ENCODE measurements at regions not wholly inside any gene's neighbourhood (a gene's known extent, or its start where the extent isn't known, plus 50 kb on each side); places are given as distances from the start of the nearest gene placed in this dataset.

DNA sequence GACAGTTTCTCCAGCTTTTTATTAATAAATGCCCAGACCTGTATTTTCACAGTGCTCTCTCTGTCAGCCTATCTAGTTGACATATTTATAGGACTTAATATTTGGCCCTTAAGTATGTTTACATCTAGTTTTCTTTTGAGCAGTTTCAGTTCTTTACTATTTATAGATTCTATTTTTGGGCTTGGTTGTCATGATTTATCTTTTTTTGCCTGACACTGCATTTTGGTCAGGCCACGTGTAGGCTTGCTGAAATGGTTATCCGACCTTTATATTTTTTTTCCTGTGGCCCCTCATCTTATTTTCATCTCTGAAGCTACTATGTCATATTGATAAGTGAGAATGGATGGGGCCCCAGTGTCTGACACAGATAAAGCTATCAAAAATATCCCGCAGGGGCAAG lies 515.4 kb upstream of the FZD8 start:
- intact Hi-C loops (cut with DNase I), result no loop called here
- H3K4me1 ChIP-seq, result peaks cover 0 to 8% (median 0%) of the 10 kb centered on the region in 12 donors
- no peaks in the 10 kb centered on the region for H3K27me3 ChIP-seq
- WGBS, 4 donors, result 45 to 49% (median 48%) methylated on average over 3 of the region's 3 CpGs
- DNase-seq (no peak), ATAC-seq (no peak)
- H3K4me3 ChIP-seq, result no peak overlapping the region
- no peaks in the 10 kb centered on the region for H3K36me3 ChIP-seq
- H3K27ac ChIP-seq, result no peak overlapping the region
- TF ChIP-seq, protein P1, sequence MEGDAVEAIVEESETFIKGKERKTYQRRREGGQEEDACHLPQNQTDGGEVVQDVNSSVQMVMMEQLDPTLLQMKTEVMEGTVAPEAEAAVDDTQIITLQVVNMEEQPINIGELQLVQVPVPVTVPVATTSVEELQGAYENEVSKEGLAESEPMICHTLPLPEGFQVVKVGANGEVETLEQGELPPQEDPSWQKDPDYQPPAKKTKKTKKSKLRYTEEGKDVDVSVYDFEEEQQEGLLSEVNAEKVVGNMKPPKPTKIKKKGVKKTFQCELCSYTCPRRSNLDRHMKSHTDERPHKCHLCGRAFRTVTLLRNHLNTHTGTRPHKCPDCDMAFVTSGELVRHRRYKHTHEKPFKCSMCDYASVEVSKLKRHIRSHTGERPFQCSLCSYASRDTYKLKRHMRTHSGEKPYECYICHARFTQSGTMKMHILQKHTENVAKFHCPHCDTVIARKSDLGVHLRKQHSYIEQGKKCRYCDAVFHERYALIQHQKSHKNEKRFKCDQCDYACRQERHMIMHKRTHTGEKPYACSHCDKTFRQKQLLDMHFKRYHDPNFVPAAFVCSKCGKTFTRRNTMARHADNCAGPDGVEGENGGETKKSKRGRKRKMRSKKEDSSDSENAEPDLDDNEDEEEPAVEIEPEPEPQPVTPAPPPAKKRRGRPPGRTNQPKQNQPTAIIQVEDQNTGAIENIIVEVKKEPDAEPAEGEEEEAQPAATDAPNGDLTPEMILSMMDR (IDR thresholded peaks at IDR 0.05), result no peak
- TF ChIP-seq POLR2A (IDR thresholded peaks at IDR 0.05), result no peak
- H3K9me3 ChIP-seq, result peaks cover 0 to 5% (median 0%) of the 10 kb centered on the region in 12 donors

DNA sequence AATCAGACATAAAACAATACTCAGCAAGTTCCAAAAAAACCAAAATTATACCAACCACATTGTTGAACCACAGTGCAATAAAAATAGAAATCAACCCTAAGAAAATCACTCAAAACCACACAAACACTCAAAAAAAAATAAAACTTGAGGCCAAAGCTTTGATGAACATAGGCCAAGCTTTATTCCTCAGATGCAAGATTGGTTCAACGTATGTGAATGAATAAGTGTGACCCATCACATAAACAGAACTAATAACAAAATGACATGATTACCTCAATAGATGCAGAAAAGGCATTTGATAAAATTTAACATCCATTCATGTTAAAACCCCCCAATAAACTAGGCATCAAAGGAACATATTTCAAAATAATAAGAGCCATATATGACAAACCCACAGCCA lies 506.1 kb upstream of the FZD8 start:
- Histone ChIP-seq H3K27me3 (no peaks in the 10 kb centered on the region), H3K4me3 (no peak overlapping the region), H3K9me3 (peaks cover 0 to 28% (median 9%) of the 10 kb centered on the region in 12 donors), H3K36me3 (no peaks in the 10 kb centered on the region), H3K4me1 (no peaks in the 10 kb centered on the region), H3K27ac (no peak overlapping the region)
- no peak for DNase-seq
- intact Hi-C loops (cut with DNase I), result no loop called here
- ATAC-seq, result no peak
- 95 to 100% (median 98%) methylated on average over 1 of the region's 1 CpG for WGBS, 4 donors
- no peak for TF ChIP-seq POLR2A (IDR thresholded peaks at IDR 0.05)
- TF ChIP-seq, protein P1 (IDR thresholded peaks at IDR 0.05), result no peak

DNA sequence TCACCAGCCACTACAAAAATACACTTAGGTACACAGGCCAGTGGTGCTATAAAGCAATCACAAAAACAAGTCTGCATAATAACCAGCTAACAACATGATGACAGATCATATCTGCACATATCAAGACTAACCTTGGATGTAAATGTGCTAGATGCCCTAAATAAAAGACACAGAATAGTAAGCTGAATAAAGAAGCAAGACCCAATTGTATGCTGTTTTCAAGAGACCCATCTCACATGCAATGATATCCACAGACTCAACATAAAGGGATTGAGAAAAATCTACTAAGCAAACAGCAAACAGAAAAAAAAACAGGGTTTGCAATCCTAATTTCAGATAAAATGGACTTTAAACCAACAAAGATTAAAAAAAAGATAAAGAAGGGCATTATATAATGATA lies 505.4 kb upstream of the FZD8 start:
- DNase-seq (no peak), ATAC-seq (no peak)
- no peaks in the 10 kb centered on the region for H3K36me3 ChIP-seq
- TF ChIP-seq POLR2A (IDR thresholded peaks at IDR 0.05), result no peak
- TF ChIP-seq, protein P1 (IDR thresholded peaks at IDR 0.05), result no peak
- H3K27ac ChIP-seq, result no peak overlapping the region
- no peak overlapping the region for H3K4me3 ChIP-seq
- H3K9me3 ChIP-seq, result peaks cover 0 to 28% (median 9%) of the 10 kb centered on the region in 12 donors
- no peaks in the 10 kb centered on the region for H3K4me1 ChIP-seq
- intact Hi-C loops (cut with DNase I), result no loop called here
- no peaks in the 10 kb centered on the region for H3K27me3 ChIP-seq

DNA sequence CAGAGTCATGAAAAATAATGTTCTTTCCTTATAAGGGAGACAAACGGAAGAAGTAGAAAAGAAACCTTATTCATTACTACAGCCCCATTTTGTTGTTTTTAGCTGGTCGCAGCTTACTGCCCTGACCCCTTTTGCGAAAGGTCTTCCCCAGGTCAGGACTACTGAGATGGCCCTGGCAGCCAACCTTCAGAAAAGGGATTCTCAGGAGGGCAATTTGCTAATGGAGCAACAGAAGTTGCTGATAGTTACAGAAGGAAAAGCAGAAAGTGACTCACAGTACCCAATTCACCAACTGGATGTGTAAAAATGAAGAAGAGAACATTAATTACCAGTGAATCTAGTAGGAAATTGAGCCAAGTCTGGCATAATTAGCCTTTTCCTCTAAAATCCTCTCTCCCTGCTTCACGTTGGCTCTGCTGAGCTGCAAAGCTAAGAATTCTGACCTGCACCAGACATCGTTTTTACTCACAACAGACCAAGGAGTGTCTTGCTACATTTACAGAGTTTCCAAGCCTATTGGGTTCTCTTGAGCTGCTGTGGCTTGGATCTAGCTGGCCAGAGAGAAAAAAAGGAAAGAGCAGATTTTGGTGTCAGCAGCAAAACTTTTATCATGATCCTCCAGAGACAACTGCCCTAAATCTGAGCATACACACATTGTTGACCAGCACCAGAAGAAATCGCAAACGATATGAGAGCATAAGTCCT lies 499.9 kb upstream of the FZD8 start:
- Histone ChIP-seq H3K4me1 (peaks cover 0 to 11% (median 0%) of the 10 kb centered on the region in 12 donors), H3K9me3 (peaks cover 0 to 25% (median 0%) of the 10 kb centered on the region in 12 donors), H3K36me3 (no peaks in the 10 kb centered on the region), H3K27me3 (no peaks in the 10 kb centered on the region), H3K27ac (peak overlapping the region in 7 of 12 donors; percentile 3 to 72 (median 48)), H3K4me3 (peak overlapping the region in 4 of 12 donors; percentile 2 to 31 (median 26))
- DNase-seq, result peak in 1 of 5 donors; percentile 21
- peak in 3 of 4 donors; percentile 22 to 56 (median 47) for ATAC-seq
- 51 to 69% (median 59%) methylated on average over 7 of the region's 7 CpGs for WGBS, 4 donors
- TF ChIP-seq POLR2A (IDR thresholded peaks at IDR 0.05), result no peak
- TF ChIP-seq, protein P1 (IDR thresholded peaks at IDR 0.05), result no peak
- intact Hi-C loops (cut with DNase I), result no loop called here
